HG02678 (cell line): ENCODE measurements at regions not wholly inside any gene's neighbourhood (a gene's known extent, or its start where the extent isn't known, plus 50 kb on each side); places are given as distances from the start of the nearest gene placed in this dataset.
"Not testable (repeated sequence)": the region's sequence is repeated elsewhere in the genome, so short reads cannot be mapped to it uniquely, and the experiment has no call there.

Source experiments
- ATAC-seq: cut with Tn5 transposase; IDR thresholded peaks from one replicate; pipeline ENCODE4 v1.9.1; 2021; ENCODE audit warnings: mild to moderate bottlenecking, moderate library complexity; ENCODE audit not compliant: unreplicated experiment

- ATAC-seq, result no peak
Observed at GRCh38 chr10:109022417-109023049, 900.8 kb downstream of the XPNPEP1 start.

GRCh38 chr10:109019001-109019424, 904.3 kb downstream of the XPNPEP1 start:
- no peak for ATAC-seq

GRCh38 chr10:109007514-109007913, 915.8 kb downstream of the XPNPEP1 start:
- no peak for ATAC-seq

GRCh38 chr10:108990441-108990840, 932.9 kb downstream of the XPNPEP1 start:
- ATAC-seq, result no peak

GRCh38 chr10:108989976-108990375, 933.3 kb downstream of the XPNPEP1 start:
- ATAC-seq, result no peak

GRCh38 chr10:108982159-108982558, 941.2 kb downstream of the XPNPEP1 start:
- ATAC-seq, result no peak

- no peak for ATAC-seq
Observed at GRCh38 chr10:108980869-108981268, 942.4 kb downstream of the XPNPEP1 start.

GRCh38 chr10:108975459-108976058, 947.8 kb downstream of the XPNPEP1 start:
- no peak for ATAC-seq

GRCh38 chr10:108970016-108970415, 953.3 kb downstream of the XPNPEP1 start:
- no peak for ATAC-seq

- no peak for ATAC-seq
Observed at GRCh38 chr10:108966411-108966810, 956.9 kb downstream of the XPNPEP1 start.

GRCh38 chr10:108966005-108966404, 957.3 kb downstream of the XPNPEP1 start:
- ATAC-seq, result no peak

GRCh38 chr10:108962172-108962571, 961.1 kb downstream of the XPNPEP1 start:
- no peak for ATAC-seq

- ATAC-seq, result no peak
Observed at GRCh38 chr10:108957681-108958080, 965.6 kb downstream of the XPNPEP1 start.

- ATAC-seq, result no peak
Observed at GRCh38 chr10:108956149-108956548, 967.2 kb downstream of the XPNPEP1 start.

- ATAC-seq, result not testable (repeated sequence)
Observed at GRCh38 chr10:108920029-108920428, 1003.3 kb downstream of the XPNPEP1 start.

- no peak for ATAC-seq
Observed at GRCh38 chr10:108913300-108913699, 1010.0 kb downstream of the XPNPEP1 start.

- ATAC-seq, result peak; percentile 83
Observed at GRCh38 chr10:108911814-108912541, 1011.3 kb downstream of the XPNPEP1 start.

GRCh38 chr10:108908096-108908495, 1015.2 kb downstream of the XPNPEP1 start:
- no peak for ATAC-seq

- ATAC-seq, result no peak
Observed at GRCh38 chr10:108905821-108906220, 1017.5 kb downstream of the XPNPEP1 start.

GRCh38 chr10:108905171-108905570, 1018.1 kb downstream of the XPNPEP1 start:
- ATAC-seq, result no peak

- no peak for ATAC-seq
Observed at GRCh38 chr10:108904163-108904838, 1019.0 kb downstream of the XPNPEP1 start.
